ENCODE measurements at regions not wholly inside any gene's neighbourhood (a gene's known extent, or its start where the extent isn't known, plus 50 kb on each side); places are given as distances from the start of the nearest gene placed in this dataset.

DNA sequence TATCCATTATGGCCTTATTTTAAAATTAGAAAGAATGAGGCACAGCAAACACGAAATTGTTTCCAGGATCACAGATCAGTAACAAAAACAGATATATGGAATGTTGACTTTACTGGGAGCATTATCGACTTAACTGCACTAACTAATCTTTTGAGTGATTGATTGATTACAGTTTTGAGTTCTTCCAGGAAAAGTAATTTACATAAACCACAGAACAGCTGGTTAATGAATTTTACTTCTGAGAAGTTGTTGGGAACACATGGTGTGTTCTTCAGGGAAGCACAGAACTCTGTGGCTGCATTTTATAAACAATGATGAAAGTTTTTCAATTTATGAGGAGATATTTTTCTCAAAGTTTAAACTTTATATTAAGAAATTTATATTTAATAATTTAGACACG is 802.4 kb upstream of the ACO1 start:
- no peak for DNase-seq
- Histone ChIP-seq H3K9me3 (no peaks in the 10 kb centered on the region), H3K4me1 (no peaks in the 10 kb centered on the region), H3K27me3 (no peaks in the 10 kb centered on the region), H3K4me3 (replicated peaks in 1 of 3) (no peak overlapping the region), H3K36me3 (no peaks in the 10 kb centered on the region), H3K27ac (no peak overlapping the region)
- WGBS, 2 donors = 59 to 66% methylated on average over 3 of the region's 3 CpGs
- TF ChIP-seq POLR2A (IDR thresholded peaks at IDR 0.05) = no peak
- TF ChIP-seq, protein P1, sequence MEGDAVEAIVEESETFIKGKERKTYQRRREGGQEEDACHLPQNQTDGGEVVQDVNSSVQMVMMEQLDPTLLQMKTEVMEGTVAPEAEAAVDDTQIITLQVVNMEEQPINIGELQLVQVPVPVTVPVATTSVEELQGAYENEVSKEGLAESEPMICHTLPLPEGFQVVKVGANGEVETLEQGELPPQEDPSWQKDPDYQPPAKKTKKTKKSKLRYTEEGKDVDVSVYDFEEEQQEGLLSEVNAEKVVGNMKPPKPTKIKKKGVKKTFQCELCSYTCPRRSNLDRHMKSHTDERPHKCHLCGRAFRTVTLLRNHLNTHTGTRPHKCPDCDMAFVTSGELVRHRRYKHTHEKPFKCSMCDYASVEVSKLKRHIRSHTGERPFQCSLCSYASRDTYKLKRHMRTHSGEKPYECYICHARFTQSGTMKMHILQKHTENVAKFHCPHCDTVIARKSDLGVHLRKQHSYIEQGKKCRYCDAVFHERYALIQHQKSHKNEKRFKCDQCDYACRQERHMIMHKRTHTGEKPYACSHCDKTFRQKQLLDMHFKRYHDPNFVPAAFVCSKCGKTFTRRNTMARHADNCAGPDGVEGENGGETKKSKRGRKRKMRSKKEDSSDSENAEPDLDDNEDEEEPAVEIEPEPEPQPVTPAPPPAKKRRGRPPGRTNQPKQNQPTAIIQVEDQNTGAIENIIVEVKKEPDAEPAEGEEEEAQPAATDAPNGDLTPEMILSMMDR (IDR thresholded peaks at IDR 0.05) = no peak
- intact Hi-C loops (cut with DNase I) = no loop called here

DNA sequence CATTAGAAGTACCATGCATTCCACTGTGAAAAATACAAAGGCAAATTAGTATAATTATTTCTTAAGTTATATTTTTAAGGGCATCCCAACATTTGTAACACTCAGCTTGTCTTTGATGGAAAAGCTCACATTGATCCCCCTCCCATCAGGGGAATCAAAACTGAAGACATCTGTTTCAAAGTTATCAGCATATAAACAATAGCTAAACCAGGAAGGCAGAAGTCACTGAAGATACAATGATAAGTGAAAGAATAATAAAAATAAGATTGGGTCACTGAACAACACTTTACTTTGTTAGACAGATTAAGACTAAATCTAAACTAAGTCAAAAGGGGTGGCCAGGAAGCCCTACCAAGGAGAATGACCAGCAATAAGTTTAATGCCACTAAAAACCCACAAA is 801.9 kb upstream of the ACO1 start:
- Histone ChIP-seq H3K4me1 (no peaks in the 10 kb centered on the region), H3K27me3 (no peaks in the 10 kb centered on the region), H3K36me3 (no peaks in the 10 kb centered on the region), H3K27ac (no peak overlapping the region), H3K4me3 (replicated peaks in 1 of 3) (no peak overlapping the region), H3K9me3 (no peaks in the 10 kb centered on the region)
- intact Hi-C loops (cut with DNase I) = no loop called here
- TF ChIP-seq, protein P1 (IDR thresholded peaks at IDR 0.05) = no peak
- no peak for DNase-seq

DNA sequence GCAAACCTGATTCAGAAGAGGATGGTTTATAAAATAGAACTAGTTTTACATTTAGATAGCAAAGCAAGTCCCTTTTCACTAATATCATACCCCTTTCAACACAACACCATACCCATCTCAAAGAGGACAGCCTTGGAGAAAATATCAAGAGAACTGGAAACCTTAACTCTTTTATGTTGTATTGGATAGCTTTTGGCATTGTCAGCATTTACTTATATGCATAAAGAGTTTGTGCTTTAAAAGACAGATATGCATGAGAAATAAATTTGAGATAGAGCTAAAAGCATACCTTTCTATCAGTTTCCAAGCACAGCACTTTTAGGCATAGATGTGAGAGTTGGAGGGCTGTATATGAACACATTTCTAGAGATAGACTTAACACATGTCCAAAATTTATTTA is 799.3 kb upstream of the ACO1 start:
- intact Hi-C loops (cut with DNase I) = no loop called here

DNA sequence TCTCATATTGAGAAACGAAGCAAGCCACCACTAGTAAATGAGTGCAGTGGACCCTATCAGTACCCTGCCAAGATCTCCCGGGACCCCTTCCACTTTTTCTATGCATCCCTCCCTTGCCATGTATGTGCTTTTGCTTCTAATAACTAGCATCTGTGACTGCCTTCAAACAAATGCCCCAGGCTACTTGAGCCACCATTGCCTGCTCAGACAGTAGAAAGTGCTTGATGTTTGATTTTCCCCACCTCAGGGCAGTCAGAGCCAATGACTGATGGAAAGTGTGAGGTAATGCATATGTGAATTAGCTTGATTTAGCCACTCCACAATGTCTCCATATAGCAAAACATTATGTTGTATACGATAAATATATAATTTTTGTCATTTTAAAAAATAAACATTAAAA is 797.3 kb upstream of the ACO1 start:
- intact Hi-C loops (cut with DNase I) = no loop called here
- TF ChIP-seq, protein P1 (IDR thresholded peaks at IDR 0.05) = no peak
- no peak for TF ChIP-seq POLR2A (IDR thresholded peaks at IDR 0.05)
- Histone ChIP-seq H3K27me3 (no peaks in the 10 kb centered on the region), H3K9me3 (no peaks in the 10 kb centered on the region), H3K36me3 (no peaks in the 10 kb centered on the region), H3K4me1 (no peaks in the 10 kb centered on the region), H3K27ac (no peak overlapping the region), H3K4me3 (replicated peaks in 1 of 3) (no peak overlapping the region)
- WGBS, 2 donors = 80% methylated on average over 3 of the region's 3 CpGs
- DNase-seq = no peak

More for the DNA sequence above, 799.3 kb upstream of the ACO1 start:
- DNase-seq = no peak
- H3K4me3 ChIP-seq (replicated peaks in 1 of 3) = no peak overlapping the region
- H3K4me1 ChIP-seq = no peaks in the 10 kb centered on the region
- H3K27me3 ChIP-seq = no peaks in the 10 kb centered on the region
- no peaks in the 10 kb centered on the region for H3K36me3 ChIP-seq
- no peaks in the 10 kb centered on the region for H3K9me3 ChIP-seq
- no peak overlapping the region for H3K27ac ChIP-seq
- TF ChIP-seq, protein P1 (IDR thresholded peaks at IDR 0.05) = no peak
- TF ChIP-seq POLR2A (IDR thresholded peaks at IDR 0.05) = no peak

DNA sequence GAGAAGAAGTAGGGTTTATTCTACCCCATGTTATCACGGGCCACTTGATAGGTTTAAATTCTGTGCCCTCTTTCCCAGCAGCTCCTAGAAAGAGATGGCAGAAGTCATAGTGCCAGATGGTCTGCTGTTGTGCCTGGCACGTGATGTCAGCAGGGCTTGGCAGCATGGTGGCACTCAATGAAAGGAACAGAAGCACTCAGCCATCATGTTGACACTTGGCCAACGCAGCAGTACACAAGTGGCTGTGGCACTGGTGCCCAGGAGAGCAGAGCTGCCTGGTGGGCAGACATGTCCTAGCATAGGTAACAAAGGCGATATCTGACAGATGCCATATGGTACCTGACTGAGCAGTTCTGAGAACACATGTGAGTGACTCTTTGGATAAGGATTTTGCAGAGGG is 796.4 kb upstream of the ACO1 start:
- Histone ChIP-seq H3K4me3 (replicated peaks in 1 of 3) (no peak overlapping the region), H3K27ac (no peak overlapping the region), H3K9me3 (no peaks in the 10 kb centered on the region), H3K27me3 (no peaks in the 10 kb centered on the region), H3K36me3 (no peaks in the 10 kb centered on the region), H3K4me1 (no peaks in the 10 kb centered on the region)
- DNase-seq = peak in 1 of 2 donors; percentile 4
- WGBS, 2 donors = 83 to 88% methylated on average over 4 of the region's 4 CpGs
- TF ChIP-seq, protein P1 (IDR thresholded peaks at IDR 0.05) = no peak
- no peak for TF ChIP-seq POLR2A (IDR thresholded peaks at IDR 0.05)
- intact Hi-C loops (cut with DNase I) = no loop called here

All from thyroid gland (tissue), 4 donors.